DMS 273 (cell line): ENCODE measurements at regions not wholly inside any gene's neighbourhood (a gene's known extent, or its start where the extent isn't known, plus 50 kb on each side); places are given as distances from the start of the nearest gene placed in this dataset.
A peak's percentile ranks its signal among the peaks of the same experiment; 100 is the strongest.
"Not testable (repeated sequence)": the region's sequence is repeated elsewhere in the genome, so short reads cannot be mapped to it uniquely, and the experiment has no call there.

Source experiments
- DNase-seq: peaks from one replicate; lab custom pipeline; 2025; ENCODE audit not compliant: unreplicated experiment; lab: John Stamatoyannopoulos, UW

DNA sequence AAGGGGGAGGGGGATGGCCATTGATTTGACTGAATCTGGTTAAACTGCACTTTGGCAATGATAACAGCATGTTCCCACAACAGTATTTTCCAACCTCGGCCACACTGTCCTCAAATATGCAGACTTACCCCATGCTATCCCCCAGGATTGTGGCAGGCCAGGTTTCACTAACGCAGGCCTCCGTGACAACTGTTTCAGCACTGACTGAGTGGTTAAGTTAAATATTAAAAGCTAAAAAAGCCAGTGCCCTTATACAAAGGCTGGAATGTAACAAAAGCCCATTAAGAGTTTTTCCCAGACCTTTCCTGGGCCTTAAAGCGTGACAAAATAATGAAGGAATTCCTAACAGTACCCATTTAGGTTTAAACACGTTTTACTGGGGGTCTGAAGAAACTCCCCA is 202.9 kb downstream of the USP25 start:
- no peak for DNase-seq

DNA sequence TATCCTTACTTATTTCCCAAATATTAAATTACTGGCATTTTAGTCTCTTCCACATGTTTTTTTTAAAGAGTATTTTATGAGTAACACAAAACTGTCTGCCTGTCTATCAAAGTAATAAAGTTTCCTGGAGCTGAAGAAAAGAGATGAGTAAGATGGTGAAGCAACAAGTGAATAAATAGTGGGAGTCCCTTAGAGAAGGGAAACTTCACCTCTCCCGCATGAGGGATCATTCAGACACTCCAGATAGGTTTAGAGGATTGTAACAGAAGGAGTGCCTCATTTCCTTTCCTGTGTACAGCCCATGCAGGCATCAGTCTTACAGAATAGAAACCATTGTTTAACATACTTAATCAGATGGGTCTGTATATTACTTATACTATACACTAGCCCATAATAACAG is 205.7 kb downstream of the USP25 start:
- DNase-seq, result no peak

GRCh38 chr21:15943009-15943666 is 213.4 kb downstream of the USP25 start:
- DNase-seq, result no peak

- DNase-seq, result no peak
These were observed 217.9 kb downstream of the USP25 start for GRCh38 chr21:15947677-15948076.

DNA sequence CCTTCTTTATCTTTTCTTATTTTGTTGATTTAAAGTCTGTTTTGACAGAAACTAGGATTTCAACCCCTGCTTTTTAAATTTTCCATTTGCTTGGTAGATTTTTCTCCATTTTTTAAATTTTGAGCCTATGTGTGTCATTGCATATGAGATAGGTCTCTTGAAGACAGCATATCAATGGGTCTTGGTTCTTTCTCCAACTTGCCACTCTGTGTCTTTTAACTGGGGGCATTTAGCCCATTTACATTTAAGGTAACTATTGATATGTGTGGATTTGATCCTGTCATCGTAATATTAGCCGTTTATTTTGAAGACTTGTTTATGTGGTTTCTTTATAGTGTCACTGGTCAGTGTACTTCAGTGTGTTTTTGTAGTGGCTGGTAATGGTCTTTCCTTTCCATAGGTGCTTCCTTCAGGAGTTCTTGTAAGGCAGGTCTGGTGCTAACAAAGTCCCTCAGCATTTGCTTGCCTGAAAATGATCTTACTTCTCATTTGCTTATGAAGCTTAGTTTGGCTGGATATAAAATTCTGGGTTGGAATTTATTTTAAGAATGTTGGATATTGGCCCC is 223.9 kb downstream of the USP25 start:
- DNase-seq, result no peak

GRCh38 chr21:15964236-15964855 is 234.6 kb downstream of the USP25 start:
- no peak for DNase-seq

GRCh38 chr21:15966231-15966630 is 236.4 kb downstream of the USP25 start:
- DNase-seq, result no peak

GRCh38 chr21:15966651-15967050 is 236.9 kb downstream of the USP25 start:
- no peak for DNase-seq

DNA sequence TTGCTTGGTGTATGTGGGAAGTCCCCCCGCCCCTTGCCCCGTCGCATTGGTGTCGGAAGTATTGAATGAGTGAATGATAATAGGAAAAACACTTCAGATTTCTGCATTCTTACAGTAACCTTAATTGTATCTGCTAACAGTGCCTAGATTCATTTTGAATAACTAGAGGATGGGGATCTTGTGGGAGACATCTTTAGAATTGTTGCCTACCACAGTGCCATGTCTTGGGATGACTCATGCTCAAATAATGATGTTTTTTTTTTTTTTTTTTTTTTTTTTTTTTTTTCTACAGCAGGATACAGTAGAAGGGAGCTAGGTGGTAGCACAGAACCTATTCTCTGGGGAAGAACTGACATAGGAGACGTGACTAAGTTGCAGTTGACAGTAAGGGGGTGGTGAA is 237.9 kb downstream of the USP25 start:
- no peak for DNase-seq

GRCh38 chr21:15968776-15969310 is 239.1 kb downstream of the USP25 start:
- DNase-seq, result no peak

- peak; percentile 4 for DNase-seq
These were observed 247.0 kb downstream of the USP25 start for GRCh38 chr21:15976807-15977206.

GRCh38 chr21:15978215-15978738 is 248.5 kb downstream of the USP25 start:
- DNase-seq, result no peak

DNA sequence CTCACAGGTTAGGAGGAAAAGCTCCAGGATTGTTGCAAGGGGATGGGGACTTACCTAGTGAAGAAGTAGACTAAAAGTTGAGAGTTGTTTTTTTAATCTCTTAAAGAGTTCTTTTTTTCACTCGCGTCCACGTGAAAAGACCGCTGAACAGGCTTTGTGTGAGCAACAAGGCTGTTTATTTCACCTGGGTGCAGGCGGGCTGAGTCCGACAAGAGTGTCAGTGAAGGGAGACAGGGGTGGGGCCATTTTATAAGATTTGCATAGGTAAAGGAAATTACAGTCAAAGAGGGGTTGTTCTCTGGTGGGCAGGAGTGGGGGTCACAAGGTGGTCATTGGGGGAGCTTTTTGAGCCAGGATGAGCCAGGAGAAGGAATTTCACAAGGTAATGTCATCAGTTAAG is 249.7 kb downstream of the USP25 start:
- not testable (repeated sequence) for DNase-seq

DNA sequence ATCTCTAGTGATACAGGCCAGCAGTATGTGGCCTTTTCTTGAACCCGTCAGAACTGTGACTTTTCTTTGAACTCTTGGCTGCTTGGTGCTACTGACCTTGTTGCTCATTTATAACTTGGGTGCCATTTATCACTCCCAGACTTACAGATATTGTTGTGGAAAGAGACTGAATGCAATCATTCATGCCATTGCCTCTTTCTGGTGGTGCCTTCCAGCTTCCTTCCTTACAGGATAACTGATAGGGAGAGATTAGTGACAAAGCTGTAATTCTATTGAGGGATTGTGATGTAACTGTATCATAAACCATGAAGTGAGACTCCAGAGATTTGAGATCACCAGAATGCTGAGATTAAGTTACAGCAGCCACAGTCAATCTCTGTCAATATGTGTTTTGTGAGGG is 256.5 kb downstream of the USP25 start:
- DNase-seq, result no peak

- no peak for DNase-seq
These were observed 262.4 kb downstream of the USP25 start for GRCh38 chr21:15992171-15992570.

DNA sequence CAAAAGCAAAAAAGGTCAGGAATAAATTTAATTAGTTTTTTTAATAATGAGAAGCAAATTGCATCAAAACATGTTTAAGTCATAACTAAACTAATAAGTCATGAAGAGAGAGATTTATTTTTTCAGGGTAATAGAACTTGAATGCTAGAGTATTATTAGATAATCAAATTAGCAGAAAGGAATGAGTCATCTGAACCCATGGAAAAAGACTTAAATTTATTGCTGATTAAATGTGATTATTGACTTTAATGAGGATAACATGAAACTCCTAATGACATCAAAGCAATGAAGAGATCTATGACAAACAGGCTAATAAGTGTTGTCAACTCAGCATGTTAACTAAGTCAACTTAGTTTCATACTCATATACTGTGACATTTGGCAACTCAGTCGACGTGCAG is 264.2 kb downstream of the USP25 start:
- DNase-seq, result no peak

GRCh38 chr21:15999741-16000140 is 270.0 kb downstream of the USP25 start:
- no peak for DNase-seq

DNA sequence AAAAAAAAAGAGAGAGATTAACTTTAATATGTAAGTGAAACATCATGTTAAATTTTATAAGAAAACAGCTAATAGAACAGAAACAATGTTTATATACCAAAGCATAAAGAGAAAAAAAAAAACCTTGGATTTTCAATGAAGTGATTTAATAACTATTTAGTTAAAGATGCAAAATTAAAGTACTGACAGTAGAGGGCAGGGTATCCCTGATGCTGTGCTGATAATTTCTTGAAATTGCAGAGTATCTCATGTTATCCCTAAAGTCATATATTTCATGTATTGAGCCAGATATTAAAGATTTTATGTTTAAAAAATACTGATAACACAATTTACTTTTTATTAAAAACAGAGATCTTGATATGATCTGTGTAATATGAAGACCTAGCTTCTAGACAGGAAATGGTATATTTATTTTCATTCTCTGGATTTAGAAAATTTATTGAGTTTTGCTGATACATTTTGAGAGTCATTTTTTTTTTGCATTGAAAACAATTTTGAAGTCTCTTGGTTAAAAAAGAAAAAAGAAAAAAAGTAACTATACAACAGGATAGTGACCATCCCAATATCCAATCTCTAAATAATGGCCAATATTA is 273.2 kb downstream of the USP25 start:
- peak; percentile 19 for DNase-seq

GRCh38 chr21:16004086-16004485 is 274.3 kb downstream of the USP25 start:
- DNase-seq, result no peak

DNA sequence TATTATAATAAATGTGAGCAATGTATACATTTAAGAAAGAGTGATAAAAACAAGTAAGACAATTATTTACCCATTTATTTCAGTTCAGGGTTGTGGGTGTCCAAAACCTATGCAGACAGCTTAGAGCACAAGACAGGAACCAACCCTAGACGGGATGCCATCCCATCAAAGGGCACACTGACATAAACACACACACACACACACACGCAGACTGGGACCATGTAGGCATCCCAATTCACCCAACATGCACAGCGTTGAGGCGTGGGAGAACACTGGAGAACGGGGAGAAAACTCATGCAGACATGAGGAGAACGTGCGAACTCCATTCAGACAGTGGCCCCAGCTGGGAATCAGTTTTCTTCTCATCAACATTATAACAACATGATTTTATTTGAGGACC is 274.7 kb downstream of the USP25 start:
- DNase-seq, result no peak

- no peak for DNase-seq
These were observed 276.2 kb downstream of the USP25 start for GRCh38 chr21:16005996-16006395.

- no peak for DNase-seq
These were observed 278.2 kb downstream of the USP25 start for GRCh38 chr21:16007943-16008342.
